ENCODE measurements at regions not wholly inside any gene's neighbourhood (a gene's known extent, or its start where the extent isn't known, plus 50 kb on each side); places are given as distances from the start of the nearest gene placed in this dataset.
"Not testable (repeated sequence)": the region's sequence is repeated elsewhere in the genome, so short reads cannot be mapped to it uniquely, and the experiment has no call there.

- no peak for ATAC-seq
- ChIA-PET CTCF (no interaction called here), POLR2A (no interaction called here)
- Mint-ChIP-seq H3K36me3 (no peaks in the 10 kb centered on the region), H3K27ac (no peak overlapping the region), H3K27me3 (peaks cover 23 to 70% (median 56%) of the 10 kb centered on the region in 5 donors), H3K4me3 (no peak overlapping the region), H3K4me1 (no peaks in the 10 kb centered on the region), H3K9me3 (peaks cover 0 to 9% (median 2%) of the 10 kb centered on the region in 11 donors)
- intact Hi-C loops (cut with micrococcal nuclease), result no loop called here
- Histone ChIP-seq H3K4me3 (ENCODE audit: low read length) (no peak overlapping the region), H3K4me1 (ENCODE audit: control insufficient read depth in 2 of 2, insufficient read depth in 2 of 2, low read length in 2 of 2) (no peaks in the 10 kb centered on the region), H3K27ac (ENCODE audit: low read depth, low read length) (no peak overlapping the region), H3K27me3 (ENCODE audit: control insufficient read depth in 2 of 2, insufficient read depth in 2 of 2, low read length in 2 of 2) (no peaks in the 10 kb centered on the region), H3K9me3 (ENCODE audit: control insufficient read depth in 2 of 3, low read length in 3 of 3) (no peaks in the 10 kb centered on the region), H3K36me3 (ENCODE audit: control insufficient read depth in 2 of 3, insufficient read depth in 3 of 3, low read length in 3 of 3) (no peaks in the 10 kb centered on the region)
- DNase-seq, result no peak
Measured at GRCh38 chr1:90820745-90821144, 103.6 kb upstream of the BARHL2 start.

DNA sequence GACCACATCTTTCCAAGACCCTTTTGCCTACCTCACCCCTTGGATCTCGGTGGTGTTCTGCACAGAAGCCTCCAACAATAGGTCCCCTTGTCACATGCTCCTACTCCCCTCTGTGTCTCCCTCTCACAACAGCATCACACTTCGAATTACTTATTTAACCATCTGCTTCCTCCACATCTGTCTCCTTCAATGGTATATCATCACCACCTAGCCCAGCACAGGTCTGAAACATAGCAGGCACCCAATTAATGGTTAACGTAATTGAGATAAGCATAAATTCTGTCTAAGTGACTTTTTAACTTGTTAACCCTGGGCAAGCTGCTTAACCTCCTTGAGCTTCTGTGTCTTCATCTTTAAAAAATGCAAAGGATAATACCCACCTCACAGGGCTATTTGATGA lies 100.3 kb upstream of the BARHL2 start:
- H3K4me1 Mint-ChIP-seq, result no peaks in the 10 kb centered on the region
- no peaks in the 10 kb centered on the region for H3K36me3 Mint-ChIP-seq
- Histone ChIP-seq H3K27ac (ENCODE audit: low read depth, low read length) (no peak overlapping the region), H3K27me3 (ENCODE audit: control insufficient read depth in 2 of 2, insufficient read depth in 2 of 2, low read length in 2 of 2) (no peaks in the 10 kb centered on the region), H3K9me3 (ENCODE audit: control insufficient read depth in 2 of 3, low read length in 3 of 3) (no peaks in the 10 kb centered on the region), H3K4me3 (ENCODE audit: low read length) (no peak overlapping the region), H3K36me3 (ENCODE audit: control insufficient read depth in 2 of 3, insufficient read depth in 3 of 3, low read length in 3 of 3) (no peaks in the 10 kb centered on the region), H3K4me1 (ENCODE audit: control insufficient read depth in 2 of 2, insufficient read depth in 2 of 2, low read length in 2 of 2) (no peaks in the 10 kb centered on the region)
- DNase-seq (no peak), ATAC-seq (no peak)
- intact Hi-C loops (cut with micrococcal nuclease), result no loop called here
- no peak overlapping the region for H3K4me3 Mint-ChIP-seq
- H3K27me3 Mint-ChIP-seq, result peaks cover 8 to 52% (median 39%) of the 10 kb centered on the region in 5 donors
- POLR2A ChIA-PET, result no interaction called here
- CTCF ChIA-PET, result no interaction called here
- H3K27ac Mint-ChIP-seq, result no peak overlapping the region
- peaks cover 0 to 9% (median 2%) of the 10 kb centered on the region in 11 donors for H3K9me3 Mint-ChIP-seq

GRCh38 chr1:90812237-90812636 lies 95.1 kb upstream of the BARHL2 start:
- DNase-seq; H3K27ac Mint-ChIP-seq; H3K4me1 Mint-ChIP-seq; H3K9me3 Mint-ChIP-seq; ATAC-seq; H3K4me3 Mint-ChIP-seq; H3K27ac ChIP-seq (ENCODE audit: low read depth, low read length); H3K36me3 ChIP-seq (ENCODE audit: control insufficient read depth in 2 of 3, insufficient read depth in 3 of 3, low read length in 3 of 3); H3K36me3 Mint-ChIP-seq; H3K27me3 ChIP-seq (ENCODE audit: control insufficient read depth in 2 of 2, insufficient read depth in 2 of 2, low read length in 2 of 2); POLR2A ChIA-PET; H3K9me3 ChIP-seq (ENCODE audit: control insufficient read depth in 2 of 3, low read length in 3 of 3); H3K4me1 ChIP-seq (ENCODE audit: control insufficient read depth in 2 of 2, insufficient read depth in 2 of 2, low read length in 2 of 2); H3K4me3 ChIP-seq (ENCODE audit: low read length); CTCF ChIA-PET; intact Hi-C loops (cut with micrococcal nuclease): not testable (repeated sequence)
- H3K27me3 Mint-ChIP-seq, result peaks cover 2 to 48% (median 36%) of the 10 kb centered on the region in 5 donors

- POLR2A ChIA-PET; H3K4me1 ChIP-seq (ENCODE audit: control insufficient read depth in 2 of 2, insufficient read depth in 2 of 2, low read length in 2 of 2); H3K4me1 Mint-ChIP-seq; H3K27ac Mint-ChIP-seq; H3K27me3 ChIP-seq (ENCODE audit: control insufficient read depth in 2 of 2, insufficient read depth in 2 of 2, low read length in 2 of 2); ATAC-seq; DNase-seq; H3K9me3 Mint-ChIP-seq; CTCF ChIA-PET; H3K4me3 ChIP-seq (ENCODE audit: low read length); H3K27ac ChIP-seq (ENCODE audit: low read depth, low read length); H3K36me3 Mint-ChIP-seq; H3K4me3 Mint-ChIP-seq; intact Hi-C loops (cut with micrococcal nuclease); H3K36me3 ChIP-seq (ENCODE audit: control insufficient read depth in 2 of 3, insufficient read depth in 3 of 3, low read length in 3 of 3); H3K9me3 ChIP-seq (ENCODE audit: control insufficient read depth in 2 of 3, low read length in 3 of 3): not testable (repeated sequence)
- H3K27me3 Mint-ChIP-seq, result peaks cover 2 to 50% (median 37%) of the 10 kb centered on the region in 5 donors
Measured at GRCh38 chr1:90811444-90811950, 94.4 kb upstream of the BARHL2 start.

DNA sequence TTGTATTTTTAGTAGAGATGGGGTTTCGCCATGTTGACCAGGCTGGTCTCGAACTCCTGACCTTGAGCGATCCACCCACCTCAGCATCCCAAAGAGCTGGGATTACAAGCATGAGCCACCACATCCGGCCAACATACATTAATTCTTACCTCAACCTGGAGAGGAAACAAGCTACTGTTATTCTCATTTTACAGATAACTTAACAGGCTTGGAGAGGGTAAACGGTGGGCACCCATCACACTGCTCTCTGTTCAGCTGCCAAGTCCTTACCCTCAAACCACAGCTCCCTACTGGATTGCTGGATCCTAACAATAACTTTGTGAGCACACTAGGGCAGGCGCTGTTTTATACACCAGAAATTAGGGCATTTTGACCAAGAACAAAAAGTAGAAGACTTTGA lies 93.6 kb upstream of the BARHL2 start:
- no peak for DNase-seq

GRCh38 chr1:90809996-90810395 lies 92.9 kb upstream of the BARHL2 start:
- peaks cover 0 to 12% (median 0%) of the 10 kb centered on the region in 11 donors for H3K9me3 Mint-ChIP-seq

More for the DNA sequence above, 93.6 kb upstream of the BARHL2 start:
- no peak for ATAC-seq
- ChIA-PET POLR2A (no interaction called here), CTCF (no interaction called here)
- H3K27ac Mint-ChIP-seq, result no peak overlapping the region
- intact Hi-C loops (cut with micrococcal nuclease), result no loop called here
- Histone ChIP-seq H3K4me1 (ENCODE audit: control insufficient read depth in 2 of 2, insufficient read depth in 2 of 2, low read length in 2 of 2) (no peaks in the 10 kb centered on the region), H3K36me3 (ENCODE audit: control insufficient read depth in 2 of 3, insufficient read depth in 3 of 3, low read length in 3 of 3) (no peaks in the 10 kb centered on the region), H3K27ac (ENCODE audit: low read depth, low read length) (no peak overlapping the region), H3K4me3 (ENCODE audit: low read length) (no peak overlapping the region), H3K27me3 (ENCODE audit: control insufficient read depth in 2 of 2, insufficient read depth in 2 of 2, low read length in 2 of 2) (peaks cover 0 to 3% of the 10 kb centered on the region in 2 donors), H3K9me3 (ENCODE audit: control insufficient read depth in 2 of 3, low read length in 3 of 3) (no peaks in the 10 kb centered on the region)
- peaks cover 0 to 2% (median 0%) of the 10 kb centered on the region in 7 donors for H3K4me1 Mint-ChIP-seq
- no peak overlapping the region for H3K4me3 Mint-ChIP-seq
- H3K36me3 Mint-ChIP-seq, result no peaks in the 10 kb centered on the region
- H3K9me3 Mint-ChIP-seq, result peaks cover 0 to 6% (median 0%) of the 10 kb centered on the region in 11 donors
- H3K27me3 Mint-ChIP-seq, result peaks cover 6 to 47% (median 34%) of the 10 kb centered on the region in 5 donors

DNA sequence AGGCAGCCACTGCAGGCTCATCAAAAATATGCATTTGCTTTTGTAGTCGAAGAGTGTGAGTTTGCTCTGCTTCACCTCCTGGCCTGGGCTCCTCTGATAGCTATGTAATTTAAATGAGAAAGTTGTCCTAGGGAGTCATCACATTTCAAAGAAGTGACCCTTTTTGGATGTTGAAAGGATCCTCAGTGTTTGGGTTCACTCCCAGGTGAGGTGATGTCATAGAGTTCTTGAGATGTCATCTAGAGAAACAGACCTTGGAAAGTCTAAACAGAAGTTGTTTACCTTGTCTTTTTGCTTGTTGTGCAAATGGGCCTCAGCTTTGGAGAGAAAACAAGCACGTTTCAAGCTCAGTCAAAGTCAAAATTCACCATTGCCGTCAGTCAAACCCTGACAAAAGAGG lies 92.0 kb upstream of the BARHL2 start:
- Mint-ChIP-seq H3K27me3 (peaks cover 15 to 44% (median 34%) of the 10 kb centered on the region in 5 donors), H3K27ac (no peak overlapping the region), H3K36me3 (no peaks in the 10 kb centered on the region), H3K4me1 (peaks cover 0 to 2% (median 0%) of the 10 kb centered on the region in 7 donors), H3K4me3 (no peak overlapping the region), H3K9me3 (peaks cover 0 to 16% (median 0%) of the 10 kb centered on the region in 11 donors)
- ChIA-PET CTCF (no interaction called here), POLR2A (no interaction called here)
- ATAC-seq (no peak), DNase-seq (no peak)
- Histone ChIP-seq H3K9me3 (ENCODE audit: control insufficient read depth in 2 of 3, low read length in 3 of 3) (no peaks in the 10 kb centered on the region), H3K4me1 (ENCODE audit: control insufficient read depth in 2 of 2, insufficient read depth in 2 of 2, low read length in 2 of 2) (no peaks in the 10 kb centered on the region), H3K4me3 (ENCODE audit: low read length) (no peak overlapping the region), H3K36me3 (ENCODE audit: control insufficient read depth in 2 of 3, insufficient read depth in 3 of 3, low read length in 3 of 3) (no peaks in the 10 kb centered on the region), H3K27me3 (ENCODE audit: control insufficient read depth in 2 of 2, insufficient read depth in 2 of 2, low read length in 2 of 2) (peaks cover 0 to 3% of the 10 kb centered on the region in 2 donors), H3K27ac (ENCODE audit: low read depth, low read length) (no peak overlapping the region)
- intact Hi-C loops (cut with micrococcal nuclease), result loop anchor here in 1 of 2 donors (10.0 kb wide), 1 partner anchor 356 kb away; no protein-coding TSS in a partner anchor

More at GRCh38 chr1:90809996-90810395, 92.9 kb upstream of the BARHL2 start:
- POLR2A ChIA-PET, result no interaction called here
- Mint-ChIP-seq H3K36me3 (no peaks in the 10 kb centered on the region), H3K4me1 (peaks cover 0 to 2% (median 0%) of the 10 kb centered on the region in 7 donors), H3K27me3 (peaks cover 11 to 41% (median 38%) of the 10 kb centered on the region in 5 donors), H3K27ac (no peak overlapping the region), H3K4me3 (no peak overlapping the region)
- CTCF ChIA-PET, result no interaction called here
- no peaks in the 10 kb centered on the region for H3K4me1 ChIP-seq (ENCODE audit: control insufficient read depth in 2 of 2, insufficient read depth in 2 of 2, low read length in 2 of 2)
- ATAC-seq (no peak), DNase-seq (no peak)
- H3K9me3 ChIP-seq (ENCODE audit: control insufficient read depth in 2 of 3, low read length in 3 of 3), result no peaks in the 10 kb centered on the region
- peaks cover 0 to 3% of the 10 kb centered on the region in 2 donors for H3K27me3 ChIP-seq (ENCODE audit: control insufficient read depth in 2 of 2, insufficient read depth in 2 of 2, low read length in 2 of 2)
- H3K4me3 ChIP-seq (ENCODE audit: low read length), result no peak overlapping the region
- no peaks in the 10 kb centered on the region for H3K36me3 ChIP-seq (ENCODE audit: control insufficient read depth in 2 of 3, insufficient read depth in 3 of 3, low read length in 3 of 3)
- intact Hi-C loops (cut with micrococcal nuclease), result loop anchor here in 1 of 2 donors (10.0 kb wide), 1 partner anchor 355 kb away; no protein-coding TSS in a partner anchor
- no peak overlapping the region for H3K27ac ChIP-seq (ENCODE audit: low read depth, low read length)
